GM19099 (cell line): ENCODE measurements at regions not wholly inside any gene's neighbourhood (a gene's known extent, or its start where the extent isn't known, plus 50 kb on each side); places are given as distances from the start of the nearest gene placed in this dataset.

ENCODE experiments used
- POLR2A ChIP-seq: IDR thresholded peaks from 3 replicates; pipeline ENCODE4 v1.6.1; 2011; ENCODE audit warnings: low read depth; ENCODE audit not compliant: insufficient read length; ENCODE audit errors: extremely low read depth

- no peak for TF ChIP-seq POLR2A
Measured at GRCh38 chr6:113281014-113281413, 576.1 kb upstream of the MARCKS start.

- no peak for TF ChIP-seq POLR2A
Measured at GRCh38 chr6:113281431-113281830, 575.7 kb upstream of the MARCKS start.

GRCh38 chr6:113287396-113287795, 569.7 kb upstream of the MARCKS start:
- no peak for TF ChIP-seq POLR2A

DNA sequence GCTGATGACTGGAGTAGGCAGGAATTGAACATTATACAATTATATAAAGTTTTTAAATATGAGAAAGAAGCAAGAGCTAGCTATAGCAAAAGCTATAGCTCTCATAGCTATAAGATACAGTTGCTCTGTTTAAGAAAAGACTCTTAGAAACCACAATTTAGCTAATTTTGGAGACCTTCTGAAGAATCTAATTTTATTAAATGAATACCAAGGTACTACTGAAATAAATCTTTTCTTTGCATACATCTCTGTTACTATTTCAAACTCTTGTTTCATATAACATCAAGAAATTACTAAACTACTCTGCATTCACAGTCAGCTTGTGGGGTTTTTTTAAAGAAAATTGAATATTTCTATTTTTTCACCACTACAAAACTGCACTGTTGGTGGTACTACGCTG, 568.7 kb upstream of the MARCKS start:
- no peak for TF ChIP-seq POLR2A

DNA sequence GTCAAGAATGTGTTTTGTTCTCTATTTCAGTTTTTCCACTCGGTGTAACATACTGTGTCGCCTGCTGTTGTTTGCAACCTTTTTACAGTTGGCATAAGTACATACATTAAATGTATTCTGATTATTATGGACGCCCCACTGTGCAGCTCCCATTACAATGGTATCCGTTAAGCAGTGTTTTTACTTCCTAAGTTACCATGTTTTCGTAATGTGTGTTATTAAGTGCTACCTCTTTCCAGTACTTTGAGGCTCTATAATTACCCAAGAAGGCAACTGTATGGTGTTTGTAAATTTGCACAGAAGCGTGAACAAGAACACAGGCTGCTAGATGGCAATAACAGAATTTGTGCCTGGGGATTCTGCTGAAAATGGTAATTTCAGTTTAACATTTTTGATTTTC, 568.0 kb upstream of the MARCKS start:
- no peak for TF ChIP-seq POLR2A

- TF ChIP-seq POLR2A: no peak
Measured at GRCh38 chr6:113290684-113291083, 566.5 kb upstream of the MARCKS start.

GRCh38 chr6:113291751-113292445, 565.2 kb upstream of the MARCKS start:
- TF ChIP-seq POLR2A: no peak

- no peak for TF ChIP-seq POLR2A
Measured at GRCh38 chr6:113292646-113293422, 564.3 kb upstream of the MARCKS start.

DNA sequence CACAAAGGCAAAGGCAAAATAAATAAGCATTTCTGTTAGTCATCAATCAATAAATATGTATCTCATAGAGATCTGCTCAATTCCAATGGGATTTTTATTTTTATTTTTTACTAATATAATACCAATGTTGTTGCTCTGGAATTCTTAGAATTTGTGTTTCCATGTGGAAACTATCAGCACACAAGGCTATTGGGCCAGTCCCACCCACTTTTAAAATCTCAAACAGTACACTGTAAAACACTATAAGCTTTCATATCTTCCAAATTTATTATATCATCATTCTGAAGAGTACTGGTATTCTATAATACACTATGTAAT, 563.8 kb upstream of the MARCKS start:
- TF ChIP-seq POLR2A: no peak

- TF ChIP-seq POLR2A: no peak
Measured at GRCh38 chr6:113299531-113299930, 557.6 kb upstream of the MARCKS start.

- no peak for TF ChIP-seq POLR2A
Measured at GRCh38 chr6:113301651-113302050, 555.5 kb upstream of the MARCKS start.

GRCh38 chr6:113304116-113304515, 553.0 kb upstream of the MARCKS start:
- TF ChIP-seq POLR2A: no peak

- no peak for TF ChIP-seq POLR2A
Measured at GRCh38 chr6:113306552-113307145, 550.5 kb upstream of the MARCKS start.

DNA sequence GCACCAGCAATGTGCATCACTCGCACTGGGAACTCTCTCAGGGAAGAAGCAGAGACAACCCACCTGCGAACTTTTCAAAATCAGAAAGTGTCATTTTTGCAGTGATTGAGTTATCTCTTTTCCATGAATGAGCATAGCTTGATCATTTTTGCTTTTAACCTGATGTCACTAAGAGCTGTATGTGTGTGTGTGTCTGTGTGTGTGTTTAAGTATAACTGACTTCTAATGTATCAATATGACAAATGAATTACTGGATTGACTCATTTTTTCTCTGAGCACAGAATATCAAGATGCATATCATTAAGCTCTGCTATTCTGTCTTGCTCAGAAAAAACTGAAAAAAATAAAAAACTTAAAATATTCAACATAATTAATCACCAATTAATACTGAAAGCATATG, 548.9 kb upstream of the MARCKS start:
- no peak for TF ChIP-seq POLR2A

GRCh38 chr6:113313841-113314240, 543.3 kb upstream of the MARCKS start:
- TF ChIP-seq POLR2A: no peak

- no peak for TF ChIP-seq POLR2A
Measured at GRCh38 chr6:113315165-113315564, 542.0 kb upstream of the MARCKS start.
